RPMI8226 (cell line): ENCODE measurements at regions not wholly inside any gene's neighbourhood (a gene's known extent, or its start where the extent isn't known, plus 50 kb on each side); places are given as distances from the start of the nearest gene placed in this dataset.

Experiments
- DNase-seq: peaks from one replicate; pipeline ENCODE4 v3.0.0-alpha.2; 2015

GRCh38 chr17:79338152-79338551, 263.5 kb downstream of the ENGASE start:
- no peak for DNase-seq

GRCh38 chr17:79337053-79337452, 262.4 kb downstream of the ENGASE start:
- no peak for DNase-seq

- no peak for DNase-seq
Observed at GRCh38 chr17:79335456-79335855, 260.8 kb downstream of the ENGASE start.

- no peak for DNase-seq
Observed at GRCh38 chr17:79332011-79332554, 257.5 kb downstream of the ENGASE start.

GRCh38 chr17:79331492-79331891, 256.9 kb downstream of the ENGASE start:
- DNase-seq = no peak

- DNase-seq = no peak
Observed at GRCh38 chr17:79330696-79331095, 256.1 kb downstream of the ENGASE start.

GRCh38 chr17:79330229-79330628, 255.6 kb downstream of the ENGASE start:
- no peak for DNase-seq

- no peak for DNase-seq
Observed at GRCh38 chr17:79326814-79327213, 252.2 kb downstream of the ENGASE start.

GRCh38 chr17:79325709-79326430, 251.2 kb downstream of the ENGASE start:
- peak; percentile 26 for DNase-seq

GRCh38 chr17:79324194-79324593, 249.6 kb downstream of the ENGASE start:
- no peak for DNase-seq

- DNase-seq = no peak
Observed at GRCh38 chr17:79323566-79323965, 248.9 kb downstream of the ENGASE start.

GRCh38 chr17:79322211-79323123, 247.8 kb downstream of the ENGASE start:
- DNase-seq = no peak

- DNase-seq = no peak
Observed at GRCh38 chr17:79320331-79320730, 245.7 kb downstream of the ENGASE start.

- no peak for DNase-seq
Observed at GRCh38 chr17:79317916-79318315, 243.3 kb downstream of the ENGASE start.

GRCh38 chr17:79316805-79317204, 242.2 kb downstream of the ENGASE start:
- no peak for DNase-seq

GRCh38 chr17:79315358-79316105, 240.9 kb downstream of the ENGASE start:
- no peak for DNase-seq

GRCh38 chr17:79314617-79315357, 240.2 kb downstream of the ENGASE start:
- DNase-seq = no peak

- no peak for DNase-seq
Observed at GRCh38 chr17:79311373-79311772, 236.7 kb downstream of the ENGASE start.

GRCh38 chr17:79306424-79307318, 232.0 kb downstream of the ENGASE start:
- peak; percentile 84 for DNase-seq

- DNase-seq = peak; percentile 52
Observed at GRCh38 chr17:79305768-79306423, 231.3 kb downstream of the ENGASE start.

GRCh38 chr17:79305376-79305767, 230.7 kb downstream of the ENGASE start:
- DNase-seq = no peak
